ENCODE measurements at regions not wholly inside any gene's neighbourhood (a gene's known extent, or its start where the extent isn't known, plus 50 kb on each side); places are given as distances from the start of the nearest gene placed in this dataset.

- Histone ChIP-seq H3K27ac (ENCODE audit: low read depth, low read length) (no peak overlapping the region), H3K9me3 (ENCODE audit: control insufficient read depth, insufficient read depth, low read length) (no peaks in the 10 kb centered on the region), H3K4me1 (ENCODE audit: control insufficient read depth, insufficient read depth, low read length) (no peaks in the 10 kb centered on the region), H3K4me3 (ENCODE audit: low read depth, low read length) (no peak overlapping the region), H3K27me3 (ENCODE audit: control insufficient read depth, insufficient read depth, low read length) (no peaks in the 10 kb centered on the region), H3K9ac (ENCODE audit: low read depth, low read length) (no peak overlapping the region), H3K36me3 (ENCODE audit: control insufficient read depth, insufficient read depth, low read length) (no peaks in the 10 kb centered on the region)
These were observed 177.3 kb upstream of the DKK2 start for GRCh38 chr4:107213410-107213809.

GRCh38 chr4:107212565-107212964 is 176.5 kb upstream of the DKK2 start:
- H3K9ac ChIP-seq (ENCODE audit: low read depth, low read length), result no peak overlapping the region
- H3K4me1 ChIP-seq (ENCODE audit: control insufficient read depth, insufficient read depth, low read length), result no peaks in the 10 kb centered on the region
- H3K36me3 ChIP-seq (ENCODE audit: control insufficient read depth, insufficient read depth, low read length), result no peaks in the 10 kb centered on the region
- H3K27ac ChIP-seq (ENCODE audit: low read depth, low read length), result no peak overlapping the region
- no peaks in the 10 kb centered on the region for H3K9me3 ChIP-seq (ENCODE audit: control insufficient read depth, insufficient read depth, low read length)
- no peaks in the 10 kb centered on the region for H3K27me3 ChIP-seq (ENCODE audit: control insufficient read depth, insufficient read depth, low read length)
- H3K4me3 ChIP-seq (ENCODE audit: low read depth, low read length), result no peak overlapping the region

DNA sequence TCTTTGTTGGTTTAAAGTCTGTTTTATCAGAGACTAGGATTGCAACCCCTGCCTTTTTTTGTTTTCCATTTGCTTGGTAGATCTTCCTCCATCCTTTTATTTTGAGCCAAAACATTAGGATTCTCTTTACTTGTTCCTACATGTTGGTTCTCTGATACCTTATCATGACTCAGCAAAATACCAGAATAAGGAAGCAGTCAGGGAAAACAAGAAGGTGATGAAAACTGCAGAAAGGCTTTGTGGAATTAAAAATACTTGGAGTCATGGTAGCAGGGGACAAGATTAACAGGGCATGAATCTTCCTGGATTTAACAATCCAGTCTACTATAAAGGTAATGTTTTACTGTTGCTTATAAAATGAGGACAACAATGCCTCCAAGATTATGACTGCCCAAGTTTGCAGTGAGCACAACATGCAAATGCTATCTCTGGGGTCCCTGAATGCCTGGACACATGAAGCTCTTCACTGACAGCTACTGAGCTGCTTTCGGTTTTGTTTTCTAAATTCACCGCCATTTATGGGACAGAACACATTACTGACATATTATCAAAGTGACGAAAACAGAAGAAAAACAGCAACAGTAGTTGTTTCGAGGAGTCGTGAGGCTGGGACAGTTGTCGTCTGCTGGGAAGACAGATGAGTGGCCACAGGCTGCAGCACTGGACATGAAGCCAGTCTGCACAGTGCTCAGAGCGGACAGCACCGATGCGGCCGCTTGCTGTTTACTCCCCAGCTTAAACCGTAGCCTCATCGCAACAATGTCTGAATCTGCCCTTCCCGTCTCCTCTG is 174.5 kb upstream of the DKK2 start:
- Histone ChIP-seq H3K36me3 (ENCODE audit: control insufficient read depth, insufficient read depth, low read length) (no peaks in the 10 kb centered on the region), H3K9ac (ENCODE audit: low read depth, low read length) (no peak overlapping the region), H3K27ac (ENCODE audit: low read depth, low read length) (no peak overlapping the region), H3K27me3 (ENCODE audit: control insufficient read depth, insufficient read depth, low read length) (no peaks in the 10 kb centered on the region), H3K4me1 (ENCODE audit: control insufficient read depth, insufficient read depth, low read length) (no peaks in the 10 kb centered on the region), H3K4me3 (ENCODE audit: low read depth, low read length) (no peak overlapping the region), H3K9me3 (ENCODE audit: control insufficient read depth, insufficient read depth, low read length) (no peaks in the 10 kb centered on the region)

- H3K9me3 ChIP-seq (ENCODE audit: control insufficient read depth, insufficient read depth, low read length), result no peaks in the 10 kb centered on the region
These were observed 167.6 kb upstream of the DKK2 start for GRCh38 chr4:107203733-107204132.

GRCh38 chr4:107202744-107203143 is 166.6 kb upstream of the DKK2 start:
- Histone ChIP-seq H3K9me3 (ENCODE audit: control insufficient read depth, insufficient read depth, low read length) (no peaks in the 10 kb centered on the region), H3K9ac (ENCODE audit: low read depth, low read length) (no peak overlapping the region), H3K4me3 (ENCODE audit: low read depth, low read length) (no peak overlapping the region), H3K27ac (ENCODE audit: low read depth, low read length) (no peak overlapping the region), H3K27me3 (ENCODE audit: control insufficient read depth, insufficient read depth, low read length) (no peaks in the 10 kb centered on the region), H3K4me1 (ENCODE audit: control insufficient read depth, insufficient read depth, low read length) (no peaks in the 10 kb centered on the region), H3K36me3 (ENCODE audit: control insufficient read depth, insufficient read depth, low read length) (no peaks in the 10 kb centered on the region)

More at GRCh38 chr4:107203733-107204132, 167.6 kb upstream of the DKK2 start:
- no peak overlapping the region for H3K4me3 ChIP-seq (ENCODE audit: low read depth, low read length)
- no peak overlapping the region for H3K9ac ChIP-seq (ENCODE audit: low read depth, low read length)
- H3K27me3 ChIP-seq (ENCODE audit: control insufficient read depth, insufficient read depth, low read length), result no peaks in the 10 kb centered on the region
- H3K36me3 ChIP-seq (ENCODE audit: control insufficient read depth, insufficient read depth, low read length), result no peaks in the 10 kb centered on the region
- H3K4me1 ChIP-seq (ENCODE audit: control insufficient read depth, insufficient read depth, low read length), result no peaks in the 10 kb centered on the region
- no peak overlapping the region for H3K27ac ChIP-seq (ENCODE audit: low read depth, low read length)

DNA sequence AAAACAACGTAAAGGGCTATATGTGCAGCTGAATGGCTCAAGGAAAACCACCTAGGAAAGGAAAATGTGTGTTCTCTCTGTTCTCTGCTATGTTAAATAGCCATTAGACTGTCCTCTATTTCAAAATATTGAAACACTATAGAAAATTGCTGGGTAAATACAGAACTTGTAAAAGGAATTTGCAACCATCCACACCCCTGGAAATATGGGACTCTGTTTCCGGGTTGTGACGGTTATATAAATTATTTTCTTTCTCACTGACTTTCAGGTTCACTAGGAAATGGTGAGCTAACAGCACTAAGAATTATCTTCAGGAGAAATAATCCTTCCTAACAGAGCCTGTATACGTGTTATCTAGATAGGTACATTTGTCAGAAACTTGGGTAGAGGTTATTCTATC is 161.0 kb upstream of the DKK2 start:
- no peaks in the 10 kb centered on the region for H3K27me3 ChIP-seq (ENCODE audit: control insufficient read depth, insufficient read depth, low read length)
- no peaks in the 10 kb centered on the region for H3K36me3 ChIP-seq (ENCODE audit: control insufficient read depth, insufficient read depth, low read length)
- H3K9ac ChIP-seq (ENCODE audit: low read depth, low read length), result no peak overlapping the region
- H3K4me1 ChIP-seq (ENCODE audit: control insufficient read depth, insufficient read depth, low read length), result no peaks in the 10 kb centered on the region
- no peaks in the 10 kb centered on the region for H3K9me3 ChIP-seq (ENCODE audit: control insufficient read depth, insufficient read depth, low read length)
- no peak overlapping the region for H3K27ac ChIP-seq (ENCODE audit: low read depth, low read length)
- no peak overlapping the region for H3K4me3 ChIP-seq (ENCODE audit: low read depth, low read length)

- Histone ChIP-seq H3K27ac (ENCODE audit: low read depth, low read length) (no peak overlapping the region), H3K9me3 (ENCODE audit: control insufficient read depth, insufficient read depth, low read length) (no peaks in the 10 kb centered on the region), H3K36me3 (ENCODE audit: control insufficient read depth, insufficient read depth, low read length) (no peaks in the 10 kb centered on the region), H3K4me3 (ENCODE audit: low read depth, low read length) (no peak overlapping the region), H3K9ac (ENCODE audit: low read depth, low read length) (no peak overlapping the region), H3K4me1 (ENCODE audit: control insufficient read depth, insufficient read depth, low read length) (no peaks in the 10 kb centered on the region), H3K27me3 (ENCODE audit: control insufficient read depth, insufficient read depth, low read length) (no peaks in the 10 kb centered on the region)
These were observed 160.2 kb upstream of the DKK2 start for GRCh38 chr4:107196312-107196711.

GRCh38 chr4:107194005-107194404 is 157.9 kb upstream of the DKK2 start:
- no peak overlapping the region for H3K4me3 ChIP-seq (ENCODE audit: low read depth, low read length)
- H3K9ac ChIP-seq (ENCODE audit: low read depth, low read length), result no peak overlapping the region
- no peaks in the 10 kb centered on the region for H3K27me3 ChIP-seq (ENCODE audit: control insufficient read depth, insufficient read depth, low read length)
- no peaks in the 10 kb centered on the region for H3K36me3 ChIP-seq (ENCODE audit: control insufficient read depth, insufficient read depth, low read length)
- no peaks in the 10 kb centered on the region for H3K4me1 ChIP-seq (ENCODE audit: control insufficient read depth, insufficient read depth, low read length)
- H3K9me3 ChIP-seq (ENCODE audit: control insufficient read depth, insufficient read depth, low read length), result no peaks in the 10 kb centered on the region
- no peak overlapping the region for H3K27ac ChIP-seq (ENCODE audit: low read depth, low read length)

GRCh38 chr4:107192601-107193000 is 156.5 kb upstream of the DKK2 start:
- H3K4me3 ChIP-seq (ENCODE audit: low read depth, low read length), result no peak overlapping the region
- H3K9ac ChIP-seq (ENCODE audit: low read depth, low read length), result no peak overlapping the region
- no peak overlapping the region for H3K27ac ChIP-seq (ENCODE audit: low read depth, low read length)
- H3K27me3 ChIP-seq (ENCODE audit: control insufficient read depth, insufficient read depth, low read length), result no peaks in the 10 kb centered on the region
- no peaks in the 10 kb centered on the region for H3K9me3 ChIP-seq (ENCODE audit: control insufficient read depth, insufficient read depth, low read length)
- no peaks in the 10 kb centered on the region for H3K36me3 ChIP-seq (ENCODE audit: control insufficient read depth, insufficient read depth, low read length)
- no peaks in the 10 kb centered on the region for H3K4me1 ChIP-seq (ENCODE audit: control insufficient read depth, insufficient read depth, low read length)

DNA sequence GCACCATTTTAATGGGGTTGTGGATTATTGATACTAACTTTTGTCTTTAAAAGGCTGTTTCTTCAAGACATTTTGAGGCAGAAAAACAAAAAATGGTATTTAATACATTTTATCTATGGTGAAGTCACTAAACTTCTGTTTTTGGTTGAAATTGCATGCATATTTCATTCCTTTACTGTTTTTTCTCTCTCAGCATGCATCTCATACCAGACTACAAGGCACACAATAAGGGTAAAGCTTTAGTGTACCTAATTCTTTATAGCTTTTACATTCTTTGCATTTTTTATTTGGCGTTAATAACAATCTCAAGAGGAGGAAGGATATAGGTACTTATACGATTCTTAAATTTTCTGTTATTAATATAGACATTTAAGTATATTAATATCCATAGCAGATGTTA is 151.0 kb upstream of the DKK2 start:
- H3K36me3 ChIP-seq (ENCODE audit: control insufficient read depth, insufficient read depth, low read length), result no peaks in the 10 kb centered on the region
- H3K9ac ChIP-seq (ENCODE audit: low read depth, low read length), result no peak overlapping the region
- H3K4me1 ChIP-seq (ENCODE audit: control insufficient read depth, insufficient read depth, low read length), result no peaks in the 10 kb centered on the region
- H3K9me3 ChIP-seq (ENCODE audit: control insufficient read depth, insufficient read depth, low read length), result no peaks in the 10 kb centered on the region
- H3K27me3 ChIP-seq (ENCODE audit: control insufficient read depth, insufficient read depth, low read length), result no peaks in the 10 kb centered on the region
- no peak overlapping the region for H3K4me3 ChIP-seq (ENCODE audit: low read depth, low read length)
- H3K27ac ChIP-seq (ENCODE audit: low read depth, low read length), result no peak overlapping the region

DNA sequence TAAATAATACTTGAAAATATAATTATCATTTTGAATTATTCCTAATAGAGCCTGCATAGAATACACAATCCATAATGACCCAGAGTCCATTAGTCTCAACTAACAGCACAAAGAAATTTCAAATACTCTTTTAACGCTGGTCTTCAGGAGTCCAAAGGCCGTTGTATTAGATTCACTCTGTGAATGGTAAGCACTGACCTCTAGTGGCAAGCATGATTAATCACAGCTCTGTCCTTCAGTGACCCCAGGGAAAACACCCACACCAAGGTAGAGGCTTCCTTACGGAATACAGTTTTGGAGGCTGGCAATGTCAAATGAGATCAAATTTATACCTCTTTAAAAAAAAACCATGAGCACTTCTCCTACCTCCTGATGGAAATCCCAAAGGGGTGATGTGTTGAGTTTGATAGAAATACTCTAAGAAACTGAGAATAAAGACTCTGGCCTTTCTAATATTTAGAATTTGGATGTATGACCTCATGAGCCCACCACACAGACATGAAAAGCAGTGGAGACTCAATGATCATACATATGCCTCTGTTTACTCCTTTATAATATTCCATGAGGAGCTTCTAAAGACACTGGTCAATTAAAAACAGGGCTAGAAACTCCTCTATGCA is 147.2 kb upstream of the DKK2 start:
- H3K4me1 ChIP-seq (ENCODE audit: control insufficient read depth, insufficient read depth, low read length), result no peaks in the 10 kb centered on the region
- H3K27ac ChIP-seq (ENCODE audit: low read depth, low read length), result no peak overlapping the region
- H3K36me3 ChIP-seq (ENCODE audit: control insufficient read depth, insufficient read depth, low read length), result no peaks in the 10 kb centered on the region

More for the DNA sequence above, 147.2 kb upstream of the DKK2 start:
- Histone ChIP-seq H3K27me3 (ENCODE audit: control insufficient read depth, insufficient read depth, low read length) (no peaks in the 10 kb centered on the region), H3K9me3 (ENCODE audit: control insufficient read depth, insufficient read depth, low read length) (no peaks in the 10 kb centered on the region), H3K4me3 (ENCODE audit: low read depth, low read length) (no peak overlapping the region), H3K9ac (ENCODE audit: low read depth, low read length) (no peak overlapping the region)

All from HUES48 (cell line).